WTC11 (cell line): ENCODE measurements at regions not wholly inside any gene's neighbourhood (a gene's known extent, or its start where the extent isn't known, plus 50 kb on each side); places are given as distances from the start of the nearest gene placed in this dataset.

Experiments
- ATAC-seq: fragments of 200-7000 bp; cut with Tn5 transposase; 2 replicates; pipeline ENCODE4 v1.10.0; 2021; ENCODE audit warnings: mild to moderate bottlenecking, moderate library complexity
- CTCF ChIA-PET: fragments of 300-600 bp; sonication (Branson Sonifier 250); formaldehyde crosslinking; loops from one replicate; lab custom pipeline; 2021; ENCODE audit warnings: antibody characterized with exemption; lab: Charles Lee
- POLR2A ChIA-PET: fragments of 350-600 bp; sonication (Branson Sonifier 250); formaldehyde crosslinking; loops from one replicate; lab custom pipeline; 2021; ENCODE audit warnings: antibody characterized with exemption; lab: Charles Lee
- DNase-seq: peaks from one replicate; pipeline ENCODE4 v3.0.0; 2021; ENCODE audit warnings: low spot score
- H3K27ac Mint-ChIP-seq: 2 replicates; pipeline ENCODE4 v1.8.0; 2021; ENCODE audit warnings: mixed read lengths
- H3K27me3 Mint-ChIP-seq: 2 replicates; pipeline ENCODE4 v1.8.0; 2021; ENCODE audit warnings: low read depth, mild to moderate bottlenecking, moderate library complexity, mixed read lengths
- H3K36me3 Mint-ChIP-seq: 2 replicates; pipeline ENCODE4 v1.8.0; 2021; ENCODE audit warnings: mixed read lengths
- H3K4me1 Mint-ChIP-seq: 2 replicates; pipeline ENCODE4 v1.8.0; 2022; ENCODE audit warnings: mixed read lengths
- H3K4me3 Mint-ChIP-seq: 2 replicates; pipeline ENCODE4 v1.8.0; 2021; ENCODE audit warnings: mild to moderate bottlenecking, moderate library complexity, mixed read lengths
- H3K9me3 Mint-ChIP-seq: 2 replicates; pipeline ENCODE4 v1.8.0; 2021; ENCODE audit warnings: mixed read lengths
- FOXJ3 ChIP-seq: sonication (generic); formaldehyde crosslinking; IDR thresholded peaks from 2 replicates; pipeline ENCODE4 v1.9.0; 2021; ENCODE audit warnings: missing genetic modification reagents, mild to moderate bottlenecking, borderline replicate concordance
- FOXP1 ChIP-seq: sonication (generic); formaldehyde crosslinking; IDR thresholded peaks from 2 replicates; pipeline ENCODE4 v1.8.0; 2022; ENCODE audit warnings: missing genetic modification reagents, mild to moderate bottlenecking, moderate library complexity, borderline replicate concordance
- NFATC4 ChIP-seq: fragments of 250-450 bp; sonication (Bioruptor Pico); IDR thresholded peaks from 2 replicates; pipeline ENCODE4 v1.9.0; 2021; ENCODE audit warnings: mild to moderate bottlenecking
- OVOL2 ChIP-seq: fragments of 250-450 bp; sonication (Bioruptor Pico); IDR thresholded peaks from 2 replicates; pipeline ENCODE4 v1.9.0; 2021; ENCODE audit warnings: mild to moderate bottlenecking, borderline replicate concordance
- RELA ChIP-seq: sonication (generic); formaldehyde crosslinking; IDR thresholded peaks from 2 replicates; pipeline ENCODE4 v1.8.1; 2022; ENCODE audit warnings: missing genetic modification reagents, mild to moderate bottlenecking, borderline replicate concordance
- SMAD4 ChIP-seq: sonication (generic); formaldehyde crosslinking; IDR thresholded peaks from 2 replicates; pipeline ENCODE4 v1.8.0; 2022; ENCODE audit warnings: mild to moderate bottlenecking, missing genetic modification reagents
- TP53 ChIP-seq: sonication (generic); formaldehyde crosslinking; IDR thresholded peaks from 2 replicates; pipeline ENCODE4 v1.8.1; 2023; ENCODE audit warnings: mild to moderate bottlenecking, missing genetic modification reagents
- ZBTB21 ChIP-seq: sonication (generic); formaldehyde crosslinking; IDR thresholded peaks from 2 replicates; pipeline ENCODE4 v1.8.1; 2023; ENCODE audit warnings: mild to moderate bottlenecking, missing genetic modification reagents, borderline replicate concordance
- ZNF219 ChIP-seq: sonication (generic); formaldehyde crosslinking; IDR thresholded peaks from 2 replicates; pipeline ENCODE4 v1.8.0; 2023; ENCODE audit warnings: missing genetic modification reagents, mild to moderate bottlenecking, borderline replicate concordance
- ZNF423 ChIP-seq: fragments of 250-450 bp; sonication (Bioruptor Pico); IDR thresholded peaks from 2 replicates; pipeline ENCODE4 v2.1.2; 2022; ENCODE audit warnings: mild to moderate bottlenecking, moderate library complexity
- TF ChIP-seq, protein P1 (sequence below): sonication (generic); formaldehyde crosslinking; IDR thresholded peaks from 2 replicates; pipeline ENCODE4 v1.8.0; 2023; ENCODE audit warnings: missing genetic modification reagents, mild to moderate bottlenecking, borderline replicate concordance
- TF ChIP-seq, protein P2 (sequence below): fragments of 250-450 bp; sonication (Bioruptor Pico); IDR thresholded peaks from 2 replicates; pipeline ENCODE4 v1.9.0; 2021; ENCODE audit warnings: moderate library complexity, mild to moderate bottlenecking, inconsistent platforms, borderline replicate concordance
- TF ChIP-seq, protein P3 (sequence below): sonication (generic); formaldehyde crosslinking; IDR thresholded peaks from 2 replicates; pipeline ENCODE4 v1.8.0; 2022; ENCODE audit warnings: mild to moderate bottlenecking, missing genetic modification reagents
- TF ChIP-seq, protein P4 (sequence below): sonication (generic); formaldehyde crosslinking; IDR thresholded peaks from 2 replicates; pipeline ENCODE4 v1.8.0; 2022; ENCODE audit warnings: mild to moderate bottlenecking, missing genetic modification reagents
- TF ChIP-seq, protein P5 (sequence below): sonication (generic); formaldehyde crosslinking; conservative IDR thresholded peaks from 2 replicates; pipeline ENCODE4 v1.8.1; 2022; ENCODE audit warnings: mild to moderate bottlenecking, missing genetic modification reagents
- TF ChIP-seq, protein P6 (sequence below): fragments of 250-450 bp; sonication (Bioruptor Pico); IDR thresholded peaks from 2 replicates; pipeline ENCODE4 v1.9.0; 2021; ENCODE audit warnings: mild to moderate bottlenecking, borderline replicate concordance

DNA sequence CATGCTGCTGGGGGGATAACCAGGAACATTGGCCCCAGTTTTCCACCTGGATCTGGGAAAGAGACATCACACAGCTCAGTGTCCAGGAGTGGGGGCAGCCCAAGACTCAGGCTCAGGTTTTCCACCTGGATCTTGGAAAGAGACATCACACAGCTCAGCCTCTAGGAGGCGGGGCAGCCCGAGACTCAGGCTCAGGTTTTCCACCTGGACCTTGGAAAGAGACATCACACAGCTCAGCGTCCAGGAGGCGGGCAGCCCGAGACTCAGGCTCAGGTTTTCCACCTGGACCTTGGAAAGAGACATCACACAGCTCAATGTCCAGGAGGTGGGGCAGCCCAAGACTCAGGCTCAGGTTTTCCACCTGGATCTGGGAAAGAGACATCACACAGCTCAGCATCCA, 361.6 kb downstream of the THBS2 start:
- ChIA-PET POLR2A (no interaction called here), CTCF (interaction anchor here (0.6 to 2.0 kb wide), 16 partner anchors 10 to 608 kb away, joined by 3 to 6 read pairs (median 4); no protein-coding TSS in a partner anchor)
- Mint-ChIP-seq H3K4me3 (no peak overlapping the region), H3K27me3 (no peaks in the 10 kb centered on the region; the same call in 1 of the 2 replicates), H3K36me3 (peaks cover 4% of the 10 kb centered on the region), H3K4me1 (peaks cover 11% of the 10 kb centered on the region), H3K9me3 (peaks cover 4% of the 10 kb centered on the region), H3K27ac (no peak overlapping the region)
- no peak for ATAC-seq
- TF ChIP-seq FOXP1 (CRISPR knock-in tag) (no peak), OVOL2 (no peak), ZNF423 (CRISPR knock-in tag) (no peak), ZNF219 (CRISPR knock-in tag) (no peak), FOXJ3 (CRISPR knock-in tag) (no peak), TP53 (CRISPR knock-in tag) (no peak), ZBTB21 (CRISPR knock-in tag) (no peak), RELA (CRISPR knock-in tag) (no peak), SMAD4 (CRISPR knock-in tag) (no peak), NFATC4 (CRISPR knock-in tag) (no peak)
- TF ChIP-seq, protein P1, sequence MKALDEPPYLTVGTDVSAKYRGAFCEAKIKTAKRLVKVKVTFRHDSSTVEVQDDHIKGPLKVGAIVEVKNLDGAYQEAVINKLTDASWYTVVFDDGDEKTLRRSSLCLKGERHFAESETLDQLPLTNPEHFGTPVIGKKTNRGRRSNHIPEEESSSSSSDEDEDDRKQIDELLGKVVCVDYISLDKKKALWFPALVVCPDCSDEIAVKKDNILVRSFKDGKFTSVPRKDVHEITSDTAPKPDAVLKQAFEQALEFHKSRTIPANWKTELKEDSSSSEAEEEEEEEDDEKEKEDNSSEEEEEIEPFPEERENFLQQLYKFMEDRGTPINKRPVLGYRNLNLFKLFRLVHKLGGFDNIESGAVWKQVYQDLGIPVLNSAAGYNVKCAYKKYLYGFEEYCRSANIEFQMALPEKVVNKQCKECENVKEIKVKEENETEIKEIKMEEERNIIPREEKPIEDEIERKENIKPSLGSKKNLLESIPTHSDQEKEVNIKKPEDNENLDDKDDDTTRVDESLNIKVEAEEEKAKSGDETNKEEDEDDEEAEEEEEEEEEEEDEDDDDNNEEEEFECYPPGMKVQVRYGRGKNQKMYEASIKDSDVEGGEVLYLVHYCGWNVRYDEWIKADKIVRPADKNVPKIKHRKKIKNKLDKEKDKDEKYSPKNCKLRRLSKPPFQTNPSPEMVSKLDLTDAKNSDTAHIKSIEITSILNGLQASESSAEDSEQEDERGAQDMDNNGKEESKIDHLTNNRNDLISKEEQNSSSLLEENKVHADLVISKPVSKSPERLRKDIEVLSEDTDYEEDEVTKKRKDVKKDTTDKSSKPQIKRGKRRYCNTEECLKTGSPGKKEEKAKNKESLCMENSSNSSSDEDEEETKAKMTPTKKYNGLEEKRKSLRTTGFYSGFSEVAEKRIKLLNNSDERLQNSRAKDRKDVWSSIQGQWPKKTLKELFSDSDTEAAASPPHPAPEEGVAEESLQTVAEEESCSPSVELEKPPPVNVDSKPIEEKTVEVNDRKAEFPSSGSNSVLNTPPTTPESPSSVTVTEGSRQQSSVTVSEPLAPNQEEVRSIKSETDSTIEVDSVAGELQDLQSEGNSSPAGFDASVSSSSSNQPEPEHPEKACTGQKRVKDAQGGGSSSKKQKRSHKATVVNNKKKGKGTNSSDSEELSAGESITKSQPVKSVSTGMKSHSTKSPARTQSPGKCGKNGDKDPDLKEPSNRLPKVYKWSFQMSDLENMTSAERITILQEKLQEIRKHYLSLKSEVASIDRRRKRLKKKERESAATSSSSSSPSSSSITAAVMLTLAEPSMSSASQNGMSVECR (CRISPR knock-in tag): no peak
- TF ChIP-seq, protein P2, sequence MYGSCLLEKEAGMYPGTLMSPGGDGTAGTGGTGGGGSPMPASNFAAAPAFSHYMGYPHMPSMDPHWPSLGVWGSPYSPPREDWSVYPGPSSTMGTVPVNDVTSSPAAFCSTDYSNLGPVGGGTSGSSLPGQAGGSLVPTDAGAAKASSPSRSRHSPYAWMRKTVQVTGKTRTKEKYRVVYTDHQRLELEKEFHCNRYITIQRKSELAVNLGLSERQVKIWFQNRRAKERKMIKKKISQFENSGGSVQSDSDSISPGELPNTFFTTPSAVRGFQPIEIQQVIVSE (CRISPR knock-in tag): no peak
- TF ChIP-seq, protein P3, sequence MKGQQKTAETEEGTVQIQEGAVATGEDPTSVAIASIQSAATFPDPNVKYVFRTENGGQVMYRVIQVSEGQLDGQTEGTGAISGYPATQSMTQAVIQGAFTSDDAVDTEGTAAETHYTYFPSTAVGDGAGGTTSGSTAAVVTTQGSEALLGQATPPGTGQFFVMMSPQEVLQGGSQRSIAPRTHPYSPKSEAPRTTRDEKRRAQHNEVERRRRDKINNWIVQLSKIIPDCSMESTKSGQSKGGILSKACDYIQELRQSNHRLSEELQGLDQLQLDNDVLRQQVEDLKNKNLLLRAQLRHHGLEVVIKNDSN (CRISPR knock-in tag): no peak
- TF ChIP-seq, protein P4, sequence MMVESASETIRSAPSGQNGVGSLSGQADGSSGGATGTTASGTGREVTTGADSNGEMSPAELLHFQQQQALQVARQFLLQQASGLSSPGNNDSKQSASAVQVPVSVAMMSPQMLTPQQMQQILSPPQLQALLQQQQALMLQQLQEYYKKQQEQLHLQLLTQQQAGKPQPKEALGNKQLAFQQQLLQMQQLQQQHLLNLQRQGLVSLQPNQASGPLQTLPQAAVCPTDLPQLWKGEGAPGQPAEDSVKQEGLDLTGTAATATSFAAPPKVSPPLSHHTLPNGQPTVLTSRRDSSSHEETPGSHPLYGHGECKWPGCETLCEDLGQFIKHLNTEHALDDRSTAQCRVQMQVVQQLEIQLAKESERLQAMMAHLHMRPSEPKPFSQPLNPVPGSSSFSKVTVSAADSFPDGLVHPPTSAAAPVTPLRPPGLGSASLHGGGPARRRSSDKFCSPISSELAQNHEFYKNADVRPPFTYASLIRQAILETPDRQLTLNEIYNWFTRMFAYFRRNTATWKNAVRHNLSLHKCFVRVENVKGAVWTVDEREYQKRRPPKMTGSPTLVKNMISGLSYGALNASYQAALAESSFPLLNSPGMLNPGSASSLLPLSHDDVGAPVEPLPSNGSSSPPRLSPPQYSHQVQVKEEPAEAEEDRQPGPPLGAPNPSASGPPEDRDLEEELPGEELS (CRISPR knock-in tag): no peak
- TF ChIP-seq, protein P5, sequence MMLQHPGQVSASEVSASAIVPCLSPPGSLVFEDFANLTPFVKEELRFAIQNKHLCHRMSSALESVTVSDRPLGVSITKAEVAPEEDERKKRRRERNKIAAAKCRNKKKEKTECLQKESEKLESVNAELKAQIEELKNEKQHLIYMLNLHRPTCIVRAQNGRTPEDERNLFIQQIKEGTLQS (CRISPR knock-in tag): no peak
- TF ChIP-seq, protein P6, sequence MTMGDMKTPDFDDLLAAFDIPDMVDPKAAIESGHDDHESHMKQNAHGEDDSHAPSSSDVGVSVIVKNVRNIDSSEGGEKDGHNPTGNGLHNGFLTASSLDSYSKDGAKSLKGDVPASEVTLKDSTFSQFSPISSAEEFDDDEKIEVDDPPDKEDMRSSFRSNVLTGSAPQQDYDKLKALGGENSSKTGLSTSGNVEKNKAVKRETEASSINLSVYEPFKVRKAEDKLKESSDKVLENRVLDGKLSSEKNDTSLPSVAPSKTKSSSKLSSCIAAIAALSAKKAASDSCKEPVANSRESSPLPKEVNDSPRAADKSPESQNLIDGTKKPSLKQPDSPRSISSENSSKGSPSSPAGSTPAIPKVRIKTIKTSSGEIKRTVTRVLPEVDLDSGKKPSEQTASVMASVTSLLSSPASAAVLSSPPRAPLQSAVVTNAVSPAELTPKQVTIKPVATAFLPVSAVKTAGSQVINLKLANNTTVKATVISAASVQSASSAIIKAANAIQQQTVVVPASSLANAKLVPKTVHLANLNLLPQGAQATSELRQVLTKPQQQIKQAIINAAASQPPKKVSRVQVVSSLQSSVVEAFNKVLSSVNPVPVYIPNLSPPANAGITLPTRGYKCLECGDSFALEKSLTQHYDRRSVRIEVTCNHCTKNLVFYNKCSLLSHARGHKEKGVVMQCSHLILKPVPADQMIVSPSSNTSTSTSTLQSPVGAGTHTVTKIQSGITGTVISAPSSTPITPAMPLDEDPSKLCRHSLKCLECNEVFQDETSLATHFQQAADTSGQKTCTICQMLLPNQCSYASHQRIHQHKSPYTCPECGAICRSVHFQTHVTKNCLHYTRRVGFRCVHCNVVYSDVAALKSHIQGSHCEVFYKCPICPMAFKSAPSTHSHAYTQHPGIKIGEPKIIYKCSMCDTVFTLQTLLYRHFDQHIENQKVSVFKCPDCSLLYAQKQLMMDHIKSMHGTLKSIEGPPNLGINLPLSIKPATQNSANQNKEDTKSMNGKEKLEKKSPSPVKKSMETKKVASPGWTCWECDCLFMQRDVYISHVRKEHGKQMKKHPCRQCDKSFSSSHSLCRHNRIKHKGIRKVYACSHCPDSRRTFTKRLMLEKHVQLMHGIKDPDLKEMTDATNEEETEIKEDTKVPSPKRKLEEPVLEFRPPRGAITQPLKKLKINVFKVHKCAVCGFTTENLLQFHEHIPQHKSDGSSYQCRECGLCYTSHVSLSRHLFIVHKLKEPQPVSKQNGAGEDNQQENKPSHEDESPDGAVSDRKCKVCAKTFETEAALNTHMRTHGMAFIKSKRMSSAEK (CRISPR knock-in tag): no peak
- no peak for DNase-seq
